AG09309 (cell line): ENCODE measurements at regions not wholly inside any gene's neighbourhood (a gene's known extent, or its start where the extent isn't known, plus 50 kb on each side); places are given as distances from the start of the nearest gene placed in this dataset.
"Not testable (repeated sequence)": the region's sequence is repeated elsewhere in the genome, so short reads cannot be mapped to it uniquely, and the experiment has no call there.

Source experiments
- DNase-seq: peaks from one replicate; pipeline ENCODE4 v3.0.0-alpha.2; 2010; ENCODE audit warnings: low read depth
- H3K4me3 ChIP-seq: 2 replicates; pipeline ENCODE4 v1.5.1; 2011; ENCODE audit warnings: mild to moderate bottlenecking, low read depth, low read length, moderate library complexity; ENCODE audit not compliant: control insufficient read depth
- CTCF ChIP-seq: IDR thresholded peaks from 2 replicates; pipeline ENCODE4 v1.5.1; 2011; ENCODE audit warnings: mild to moderate bottlenecking, low read depth, low read length, inconsistent platforms; ENCODE audit not compliant: insufficient read depth, control insufficient read depth; ENCODE audit errors: missing control alignments

DNA sequence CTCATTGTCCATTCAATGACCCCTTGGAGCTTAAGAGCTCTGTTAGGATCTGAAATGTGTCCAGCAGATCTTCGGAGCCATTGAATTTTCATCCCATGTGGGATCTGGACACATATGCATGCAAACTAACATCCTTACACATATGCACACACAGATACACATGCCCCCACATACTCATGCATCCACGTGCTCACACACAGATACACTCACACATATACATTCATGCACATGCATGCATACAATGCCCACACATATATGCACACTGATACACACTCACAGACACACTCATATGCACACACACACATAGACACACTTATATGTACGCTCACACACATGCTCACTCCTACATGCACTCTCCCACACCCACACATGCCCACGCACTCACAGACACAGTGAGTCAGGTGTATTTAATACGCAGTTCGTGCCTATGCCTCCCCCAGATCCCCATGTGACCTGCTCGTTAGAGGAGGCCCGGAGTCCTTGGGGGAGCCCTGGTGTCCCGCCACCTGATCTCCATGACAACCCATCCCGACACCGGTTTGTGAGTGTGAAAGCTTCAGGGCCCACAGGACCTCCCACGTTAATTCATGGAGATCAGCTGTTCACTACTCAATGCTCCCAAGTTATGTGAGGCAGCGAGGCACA is 121.9 kb upstream of the SULF2 start:
- H3K4me3 ChIP-seq, result no peak overlapping the region
- no peak for DNase-seq
- no peak for TF ChIP-seq CTCF

DNA sequence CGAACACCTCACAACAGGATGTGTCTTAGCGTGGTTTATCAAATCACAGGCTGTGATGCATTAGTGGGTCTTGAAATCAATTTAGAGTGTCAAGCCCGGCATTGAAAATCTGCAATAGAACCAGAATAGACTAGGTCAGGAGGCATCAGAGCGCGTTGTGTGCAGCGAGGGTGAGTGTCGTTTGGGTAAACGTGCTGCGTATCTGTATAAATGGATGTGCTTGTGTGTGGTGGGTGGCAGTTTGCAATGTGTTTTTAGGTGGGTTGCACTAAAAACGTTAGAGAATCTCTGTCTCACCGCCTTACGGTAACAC is 121.0 kb upstream of the SULF2 start:
- no peak for TF ChIP-seq CTCF
- no peak for DNase-seq
- H3K4me3 ChIP-seq, result no peak overlapping the region

DNA sequence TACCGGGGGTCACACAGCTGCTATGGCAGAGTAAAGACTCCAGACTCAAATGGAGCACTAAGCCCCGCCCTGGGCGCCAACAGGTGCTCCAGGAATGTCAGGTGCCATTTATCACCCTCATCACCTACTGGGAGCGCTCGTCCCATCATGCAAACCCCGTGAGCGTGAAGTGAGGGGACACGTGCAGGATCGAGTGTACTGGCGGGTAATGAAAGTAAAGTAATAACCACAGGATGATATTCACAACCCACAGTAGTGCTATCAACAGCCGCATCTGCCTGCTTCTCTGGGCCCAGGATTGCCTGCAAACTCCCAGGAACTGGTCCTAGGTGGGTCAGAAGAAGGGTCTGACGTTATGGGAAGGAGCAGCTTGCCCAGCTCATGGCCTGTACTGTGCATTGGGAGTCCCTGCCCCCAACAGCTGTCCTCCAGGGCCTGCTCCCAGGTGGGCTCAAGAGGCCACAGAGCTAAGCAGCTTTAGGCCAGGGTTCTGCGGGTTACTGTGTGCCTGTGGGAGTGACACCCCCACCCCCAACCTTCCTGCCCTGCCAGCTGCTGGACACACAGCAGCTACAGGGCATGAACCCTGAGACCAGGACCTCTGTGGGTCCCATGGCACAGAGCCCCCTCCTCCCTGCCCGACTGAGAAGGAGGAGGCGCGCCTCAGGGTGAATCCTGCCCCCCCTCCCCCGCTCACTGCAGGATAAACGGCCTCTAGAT is 120.5 kb upstream of the SULF2 start:
- no peak for DNase-seq
- H3K4me3 ChIP-seq, result no peak overlapping the region
- no peak for TF ChIP-seq CTCF

DNA sequence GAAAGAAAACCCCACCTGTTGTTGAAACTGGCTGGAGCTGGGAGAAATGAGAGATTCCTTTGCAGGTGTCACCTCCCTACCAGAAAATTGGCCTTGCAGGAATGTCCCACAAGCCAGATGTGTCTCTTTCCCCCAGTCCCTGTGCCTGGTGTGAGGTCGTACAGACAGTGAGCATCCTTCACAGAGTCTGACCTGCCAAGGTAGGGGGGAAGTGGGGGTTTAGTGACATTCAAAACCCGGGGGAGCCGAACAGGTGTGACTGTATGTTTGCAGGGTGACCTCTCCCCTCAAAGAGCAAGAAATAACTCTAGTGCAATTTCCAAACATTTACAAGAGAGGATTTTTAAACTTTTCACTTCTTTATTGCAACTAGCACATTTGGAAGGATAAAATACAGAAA is 117.7 kb upstream of the SULF2 start:
- DNase-seq, H3K4me3 ChIP-seq: not testable (repeated sequence)

GRCh38 chr20:47899313-47899712 is 114.0 kb upstream of the SULF2 start:
- not testable (repeated sequence) for H3K4me3 ChIP-seq, DNase-seq

DNA sequence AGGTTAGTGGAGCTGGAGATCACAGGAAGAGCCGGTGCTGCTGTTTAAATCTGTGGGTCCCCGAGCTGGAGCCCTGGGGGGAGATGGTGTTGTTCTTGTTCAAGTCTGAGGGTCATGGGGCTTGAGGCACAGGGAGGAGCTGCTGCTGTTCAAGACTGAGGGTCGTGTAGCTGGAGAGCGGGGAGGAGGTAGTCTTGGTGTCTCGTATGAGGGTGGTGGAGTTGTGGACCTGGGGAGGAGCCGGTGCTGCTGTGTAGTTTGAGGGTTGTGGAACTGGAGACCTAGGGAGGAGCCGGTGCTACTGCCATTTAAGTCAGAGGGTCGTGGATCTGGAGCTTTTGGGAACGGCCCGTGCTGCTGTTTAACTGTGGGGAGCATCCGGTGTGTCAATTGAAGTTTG is 112.2 kb upstream of the SULF2 start:
- DNase-seq, result no peak
- no peak for TF ChIP-seq CTCF
- H3K4me3 ChIP-seq, result no peak overlapping the region

GRCh38 chr20:47892681-47893080 is 107.4 kb upstream of the SULF2 start:
- not testable (repeated sequence) for DNase-seq, H3K4me3 ChIP-seq

DNA sequence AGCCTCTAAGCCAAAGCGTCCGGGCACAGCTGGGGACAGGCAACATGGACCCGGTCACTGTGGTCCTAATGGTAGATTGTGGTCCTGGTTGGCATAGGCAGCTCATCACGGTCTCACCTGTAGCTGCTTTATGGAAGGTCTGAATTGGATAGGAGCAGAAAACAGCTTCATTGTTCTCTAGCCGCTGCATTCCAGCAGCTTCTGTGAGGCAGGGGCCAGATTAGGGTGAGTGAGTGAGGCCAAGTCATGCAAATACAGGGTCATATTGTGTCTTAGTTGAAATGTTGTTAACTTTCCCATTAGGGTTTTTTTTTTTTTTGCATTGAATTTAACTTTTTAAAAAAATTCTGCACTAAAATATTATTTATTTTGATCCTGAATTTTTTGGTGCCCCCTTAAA is 105.4 kb upstream of the SULF2 start:
- DNase-seq, result not testable (repeated sequence)

GRCh38 chr20:47889751-47890150 is 104.5 kb upstream of the SULF2 start:
- DNase-seq, result not testable (repeated sequence)

More for the DNA sequence above, 105.4 kb upstream of the SULF2 start:
- H3K4me3 ChIP-seq, result not testable (repeated sequence)

More at GRCh38 chr20:47889751-47890150, 104.5 kb upstream of the SULF2 start:
- H3K4me3 ChIP-seq, result not testable (repeated sequence)
